Stimulated activated CD8-positive, alpha-beta memory T cell treated with anti-CD3 and anti-CD28 coated beads, Interleukin-2, amount 100 ng/mL, for 1 hour (primary cell): ENCODE measurements at regions not wholly inside any gene's neighbourhood (a gene's known extent, or its start where the extent isn't known, plus 50 kb on each side); places are given as distances from the start of the nearest gene placed in this dataset.

Experiments used
- DNase-seq, 2 donors: peaks; one replicate each; pipeline ENCODE4 v3.0.0-alpha.2; 2020; ENCODE audit warnings: low read depth in 2 of 2

- no peak for DNase-seq
Observed at GRCh38 chr14:105843444-105844046, 317.2 kb downstream of the TMEM121 start.

- DNase-seq, result no peak
Observed at GRCh38 chr14:105844047-105844630, 317.8 kb downstream of the TMEM121 start.

DNA sequence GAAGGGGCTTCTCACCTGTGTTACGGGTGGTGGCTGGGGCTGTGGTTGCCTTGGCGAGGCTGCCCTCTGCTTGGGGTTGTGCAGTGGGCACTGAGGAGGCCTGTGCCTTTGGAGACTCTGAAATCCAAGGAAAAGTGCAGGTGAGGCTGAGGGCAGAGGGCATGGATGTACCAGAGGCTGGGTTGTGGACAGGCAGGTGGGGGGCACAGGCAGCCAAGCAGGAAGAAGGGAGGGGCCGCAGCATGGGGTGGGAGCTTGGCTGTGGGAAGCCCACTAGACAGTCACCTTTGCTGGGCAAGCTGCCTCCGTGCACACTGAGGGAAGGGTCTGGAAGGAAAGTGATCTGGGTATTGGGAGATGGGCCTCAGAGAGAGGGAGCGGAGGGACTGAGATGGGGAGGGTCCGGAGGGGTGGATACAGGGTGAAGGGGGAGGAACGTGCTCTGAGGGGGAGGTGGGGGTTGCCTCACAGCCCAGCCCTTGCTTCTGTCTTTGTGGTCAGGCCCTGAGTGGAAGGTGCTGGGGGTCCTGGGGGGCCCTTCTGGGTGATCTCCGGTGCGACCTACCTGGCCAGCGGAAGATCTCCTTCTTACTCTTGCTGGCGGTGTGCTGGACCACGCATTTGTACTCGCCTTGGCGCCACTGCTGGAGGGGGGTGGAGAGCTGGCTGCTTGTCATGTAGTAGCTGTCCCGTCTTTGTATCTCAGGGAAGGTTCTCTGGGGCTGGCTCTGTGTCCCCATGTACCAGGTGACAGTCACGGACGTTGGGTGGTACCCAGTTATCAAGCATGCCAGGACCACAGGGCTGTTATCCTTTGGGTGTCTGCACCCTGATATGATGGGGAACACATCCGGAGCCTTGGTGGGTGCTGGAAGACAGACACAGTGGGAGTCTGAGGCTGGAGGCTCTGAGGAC, 318.7 kb downstream of the TMEM121 start:
- DNase-seq, result no peak

GRCh38 chr14:105845725-105846309, 319.4 kb downstream of the TMEM121 start:
- no peak for DNase-seq

DNA sequence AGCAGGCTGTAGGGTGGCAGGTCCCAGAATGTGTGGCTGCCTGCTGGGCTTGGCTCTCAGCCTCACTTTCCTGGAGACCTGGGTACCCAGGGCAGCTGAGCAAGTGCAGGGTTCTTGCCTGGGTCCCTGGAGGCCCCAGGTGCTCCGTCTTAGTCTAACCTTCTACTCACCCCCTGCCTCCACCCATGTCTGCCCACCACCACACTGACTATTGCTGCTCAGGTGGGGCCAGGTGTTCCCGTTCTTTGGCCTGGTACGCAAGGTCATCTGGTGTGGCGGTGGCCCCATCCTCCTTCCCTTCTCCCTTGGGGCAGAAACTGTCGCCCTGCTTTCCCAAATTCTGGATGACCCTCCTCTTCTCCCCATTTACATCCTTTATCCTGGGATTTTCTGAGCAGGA, 319.9 kb downstream of the TMEM121 start:
- DNase-seq, result no peak

DNA sequence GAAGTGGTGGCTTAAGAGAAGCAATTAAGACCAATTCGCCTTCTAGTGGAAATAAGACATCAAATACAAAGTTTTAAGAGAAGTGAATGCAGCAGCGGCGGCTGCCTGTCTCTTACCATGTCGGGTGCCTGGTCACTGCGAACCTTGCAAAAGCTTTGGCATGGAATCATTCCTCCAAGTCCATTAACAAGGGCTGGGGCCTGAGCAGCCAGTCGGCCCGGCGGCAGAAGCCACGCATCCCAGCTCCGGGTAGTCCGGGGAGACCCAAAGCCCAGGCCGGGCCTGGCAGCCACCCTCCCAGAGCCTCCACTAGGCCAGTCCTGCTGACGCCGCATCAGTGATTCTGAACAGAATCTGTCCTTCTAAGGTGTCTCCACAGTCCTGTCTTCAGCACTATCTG, 321.0 kb downstream of the TMEM121 start:
- no peak for DNase-seq

- no peak for DNase-seq
Observed at GRCh38 chr14:105848570-105848969, 322.2 kb downstream of the TMEM121 start.

GRCh38 chr14:105849933-105850626, 323.7 kb downstream of the TMEM121 start:
- DNase-seq, result no peak

DNA sequence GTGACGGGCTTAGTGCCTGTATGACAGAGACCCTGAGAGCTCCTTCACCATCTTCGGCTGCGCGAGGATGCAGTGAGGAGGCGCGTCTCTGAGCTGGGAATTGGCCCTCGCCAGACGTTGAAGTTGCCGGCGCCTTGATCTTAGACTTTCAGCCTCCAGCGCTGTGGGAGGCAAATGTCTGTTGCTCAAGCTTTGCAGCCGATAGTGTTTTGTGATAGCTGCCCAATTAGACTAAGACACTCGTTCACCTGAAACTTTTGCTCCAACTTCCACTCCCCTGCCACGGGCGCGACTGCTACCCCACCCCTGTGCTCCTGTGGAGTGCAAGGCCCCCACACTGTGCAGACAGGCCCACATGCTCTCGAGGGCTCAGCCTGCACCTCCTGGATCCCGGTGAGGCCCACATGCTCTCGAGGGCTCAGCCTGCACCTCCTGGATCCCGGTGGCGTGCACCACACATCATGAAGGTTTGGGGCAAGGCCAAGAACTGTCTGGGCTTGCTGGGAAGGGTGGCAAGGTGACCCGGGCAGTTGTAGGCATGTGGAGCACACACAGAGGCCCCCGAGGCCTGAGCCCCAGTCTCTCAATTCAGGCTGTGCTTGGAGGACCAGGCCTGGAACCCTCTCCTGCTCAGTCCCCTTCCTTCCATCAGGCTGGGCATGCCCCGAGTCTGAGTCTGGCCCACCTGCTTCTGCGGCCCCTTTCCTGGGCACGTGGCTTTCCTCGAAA, 324.6 kb downstream of the TMEM121 start:
- no peak for DNase-seq

DNA sequence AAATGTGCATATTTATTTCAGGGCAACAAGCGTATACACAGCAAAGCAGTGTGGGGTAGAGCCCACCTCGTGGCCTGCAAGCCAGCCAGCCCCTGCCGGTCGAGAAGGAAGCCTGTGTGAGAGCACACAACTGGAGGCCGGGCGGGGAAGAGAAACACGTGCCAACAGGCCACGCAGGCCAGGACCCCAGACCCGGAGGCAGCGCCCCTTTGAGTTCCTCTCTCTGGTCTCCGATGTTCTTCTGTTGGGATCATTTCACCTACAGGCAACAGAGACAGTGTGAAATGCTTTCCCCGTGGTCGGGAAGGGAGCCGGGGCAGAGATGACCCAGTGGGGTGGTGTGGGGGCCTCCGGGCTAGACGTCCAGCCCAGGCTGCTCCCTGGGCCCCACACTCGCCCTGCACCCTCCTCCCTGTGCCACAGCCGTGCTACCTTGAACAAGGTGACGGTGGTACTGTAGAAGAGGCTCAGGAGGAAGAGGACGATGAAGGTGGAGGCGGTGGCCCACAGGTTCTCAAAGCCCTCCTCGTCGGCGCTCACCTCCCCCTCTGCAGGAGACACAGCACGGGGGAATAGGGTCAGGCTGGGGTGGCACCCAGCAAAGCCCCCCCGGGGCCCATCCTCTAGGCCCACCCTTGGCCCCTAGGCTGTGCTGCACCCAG, 325.5 kb downstream of the TMEM121 start:
- DNase-seq, result no peak

GRCh38 chr14:105852378-105853088, 326.1 kb downstream of the TMEM121 start:
- DNase-seq, result no peak

DNA sequence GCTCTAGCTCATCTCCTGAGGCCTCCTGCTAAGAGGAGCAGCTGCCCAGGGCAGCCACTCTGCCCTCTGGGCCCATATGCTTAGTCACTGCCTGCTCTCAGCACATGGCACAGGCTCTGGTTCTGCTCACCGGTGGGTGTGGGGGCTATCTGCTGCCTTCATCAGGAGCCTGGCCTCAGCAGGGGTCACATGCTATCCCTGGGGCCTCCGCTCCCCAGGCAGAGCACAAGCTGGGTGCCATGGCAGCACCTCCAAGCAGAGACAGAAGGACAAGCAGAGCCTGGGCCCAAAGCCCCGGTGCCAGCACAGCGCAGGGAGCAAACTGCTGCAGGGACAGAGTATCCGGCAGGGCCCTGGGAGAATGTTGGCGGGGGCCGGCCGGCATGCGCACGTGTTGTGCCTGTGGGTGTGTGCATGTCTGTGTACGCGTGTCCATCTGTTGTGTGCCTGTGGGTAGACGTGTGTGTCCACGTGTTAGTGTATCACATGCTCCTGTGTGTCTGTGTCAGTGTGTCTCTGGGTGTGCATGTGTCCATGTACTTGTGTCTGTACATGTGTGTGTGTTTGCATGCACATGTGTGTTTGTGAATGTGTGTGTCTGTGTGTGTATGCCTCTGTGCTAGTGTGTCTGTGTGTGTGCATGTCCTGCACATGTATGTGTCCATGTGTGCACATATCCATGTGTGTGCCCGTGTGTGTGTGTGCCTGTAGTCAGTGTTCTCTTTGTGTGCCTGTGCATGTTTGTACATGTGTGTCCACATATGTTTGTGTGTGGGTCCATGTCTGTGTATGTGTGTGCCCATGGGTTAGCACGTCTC, 326.9 kb downstream of the TMEM121 start:
- no peak for DNase-seq

- DNase-seq, result no peak
Observed at GRCh38 chr14:105853907-105854599, 327.7 kb downstream of the TMEM121 start.

DNA sequence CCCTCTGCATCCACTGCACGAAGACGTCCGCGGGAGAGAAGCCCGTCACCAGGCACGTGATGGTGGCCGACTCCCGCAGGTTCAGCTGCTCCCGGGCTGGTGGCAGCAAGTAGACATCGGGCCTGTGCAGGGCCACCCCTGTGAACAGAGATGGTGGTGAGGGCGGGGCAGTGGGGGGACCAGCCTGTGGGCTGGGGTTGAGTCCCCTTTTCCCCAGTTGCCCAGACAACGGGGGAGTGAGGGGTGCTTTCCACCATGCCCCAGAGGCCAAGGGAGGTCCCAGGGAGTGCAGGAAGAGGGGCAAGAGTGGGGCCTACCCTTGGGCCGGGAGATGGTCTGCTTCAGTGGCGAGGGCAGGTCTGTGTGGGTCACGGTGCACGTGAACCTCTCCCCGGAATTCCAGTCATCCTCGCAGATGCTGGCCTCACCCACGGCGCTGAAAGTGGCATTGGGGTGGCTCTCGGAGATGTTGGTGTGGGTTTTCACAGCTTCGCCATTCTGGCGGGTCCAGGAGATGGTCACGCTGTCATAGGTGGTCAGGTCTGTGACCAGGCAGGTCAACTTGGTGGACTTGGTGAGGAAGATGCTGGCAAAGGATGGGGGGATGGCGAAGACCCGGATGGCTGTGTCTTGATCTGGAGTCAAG, 328.3 kb downstream of the TMEM121 start:
- DNase-seq, result no peak

DNA sequence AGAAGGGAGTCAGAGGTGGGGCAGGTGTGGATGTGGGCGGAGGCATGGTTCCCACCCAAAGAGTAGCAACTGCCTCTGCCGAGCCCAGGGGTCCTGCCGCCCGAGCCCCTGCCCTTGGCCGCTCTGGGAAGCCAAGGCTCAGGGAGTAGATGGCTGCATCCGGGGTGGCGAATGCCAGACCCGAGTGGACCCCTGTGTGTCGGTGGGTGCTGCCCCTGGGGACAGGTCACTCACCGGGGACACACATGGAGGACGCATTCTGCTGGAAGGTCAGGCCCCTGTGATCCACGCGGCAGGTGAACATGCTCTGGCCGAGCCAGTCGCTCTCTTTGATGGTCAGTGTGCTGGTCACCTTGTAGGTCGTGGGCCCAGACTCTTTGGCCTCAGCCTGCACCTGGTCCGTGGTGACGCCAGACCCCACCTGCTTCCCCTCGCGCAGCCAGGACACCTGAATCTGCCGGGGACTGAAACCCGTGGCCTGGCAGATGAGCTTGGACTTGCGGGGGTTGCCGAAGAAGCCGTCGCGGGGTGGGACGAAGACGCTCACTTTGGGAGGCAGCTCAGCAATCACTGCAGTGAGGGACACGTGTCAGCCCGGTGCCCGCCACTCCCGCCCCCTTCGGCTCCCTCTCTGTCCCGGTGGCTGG, 329.0 kb downstream of the TMEM121 start:
- DNase-seq, result no peak

GRCh38 chr14:105855893-105856675, 329.7 kb downstream of the TMEM121 start:
- DNase-seq, result no peak
